Cardiac fibroblast (primary cell): ENCODE measurements at regions not wholly inside any gene's neighbourhood (a gene's known extent, or its start where the extent isn't known, plus 50 kb on each side); places are given as distances from the start of the nearest gene placed in this dataset.

Experiments used
- DNase-seq, 2 donors: peaks; one replicate each; pipeline versions ENCODE4 v3.0.0 to v3.0.0-alpha.2; 2010; ENCODE audit warnings: low read depth in 2 of 2
- H3K4me3 ChIP-seq, 2 donors: replicated peaks in 1 of 2; 1 replicate in 1 of 2; 2 replicates in 1 of 2; pipeline ENCODE4 v1.5.1; 2011; ENCODE audit warnings: low read depth in 2 of 2, low read length in 2 of 2, mild to moderate bottlenecking in 2 of 2, moderate library complexity in 1 of 2
- CTCF ChIP-seq: IDR thresholded peaks from one replicate; pipeline ENCODE4 v1.5.1; 2011; ENCODE audit warnings: low read depth, mild to moderate bottlenecking, low read length, inconsistent platforms

- DNase-seq, result peak; percentile 52 to 68
- no peak for TF ChIP-seq CTCF
- H3K4me3 ChIP-seq, result no peak overlapping the region
Observed at GRCh38 chr7:94206295-94206694, 188.4 kb upstream of the COL1A2 start.

- H3K4me3 ChIP-seq, result no peak overlapping the region
- no peak for TF ChIP-seq CTCF
- DNase-seq, result peak in 1 of 2 donors; percentile 17
Observed at GRCh38 chr7:94212160-94212559, 182.5 kb upstream of the COL1A2 start.

- TF ChIP-seq CTCF, result no peak
- peak; percentile 67 to 94 for DNase-seq
- no peak overlapping the region for H3K4me3 ChIP-seq
Observed at GRCh38 chr7:94216944-94217461, 177.7 kb upstream of the COL1A2 start.

- no peak for DNase-seq
- TF ChIP-seq CTCF, result no peak
- H3K4me3 ChIP-seq, result no peak overlapping the region
Observed at GRCh38 chr7:94217766-94218165, 176.9 kb upstream of the COL1A2 start.

- no peak for TF ChIP-seq CTCF
- DNase-seq, result peak; percentile 46 to 53
Observed at GRCh38 chr7:94222516-94222915, 172.2 kb upstream of the COL1A2 start.

GRCh38 chr7:94223375-94224084, 171.2 kb upstream of the COL1A2 start:
- DNase-seq, result peak; percentile 65 to 81
- peak; percentile 65 for TF ChIP-seq CTCF
- H3K4me3 ChIP-seq, result no peak overlapping the region

More at GRCh38 chr7:94222516-94222915, 172.2 kb upstream of the COL1A2 start:
- no peak overlapping the region for H3K4me3 ChIP-seq
